Activated B cell treated with CpG ODN at 0.5 μM for 24 hours (primary cell): ENCODE measurements at regions not wholly inside any gene's neighbourhood (a gene's known extent, or its start where the extent isn't known, plus 50 kb on each side); places are given as distances from the start of the nearest gene placed in this dataset.

ENCODE experiments used
- ATAC-seq: fragments of 200-7000 bp; cut with Tn5 transposase; one replicate; pipeline ENCODE4 v1.10.0; 2021; ENCODE audit warnings: low read depth, mild to moderate bottlenecking, moderate library complexity
- CTCF ChIA-PET: fragments of 350-600 bp; sonication (Branson Sonifier 250); formaldehyde crosslinking; loops from one replicate; lab custom pipeline; 2021; ENCODE audit warnings: antibody characterized with exemption; lab: Charles Lee
- POLR2A ChIA-PET: fragments of 350-600 bp; sonication (Branson Sonifier 250); formaldehyde crosslinking; loops from one replicate; lab custom pipeline; 2021; ENCODE audit warnings: antibody characterized with exemption; lab: Charles Lee
- DNase-seq: peaks from one replicate; pipeline ENCODE4 v3.0.0; 2022
- H3K27ac Mint-ChIP-seq: one replicate; pipeline ENCODE4 v1.8.0; 2020; ENCODE audit warnings: mixed read lengths
- H3K27me3 Mint-ChIP-seq: one replicate; pipeline ENCODE4 v1.8.0; 2021; ENCODE audit warnings: mixed read lengths
- H3K36me3 Mint-ChIP-seq: one replicate; pipeline ENCODE4 v1.8.0; 2021; ENCODE audit warnings: low read depth, mixed read lengths
- H3K4me1 Mint-ChIP-seq: one replicate; pipeline ENCODE4 v1.8.0; 2021; ENCODE audit warnings: mixed read lengths
- H3K4me3 Mint-ChIP-seq: one replicate; pipeline ENCODE4 v1.8.0; 2020; ENCODE audit warnings: mild to moderate bottlenecking, mixed read lengths
- H3K9me3 Mint-ChIP-seq: one replicate; pipeline ENCODE4 v1.8.0; 2020; ENCODE audit warnings: mixed read lengths
- intact Hi-C: fragments of 100-400 bp; cut with micrococcal nuclease; formaldehyde crosslinking; loops from one replicate; pipeline ENCODE4 v1.15.1; 2024
- TF ChIP-seq, protein P1 (sequence below): fragments of 200-600 bp; IDR thresholded peaks from one replicate; pipeline ENCODE4 v1.8.0; 2022; ENCODE audit warnings: antibody characterized with exemption, mild to moderate bottlenecking

GRCh38 chr6:4614637-4615036 lies 161.6 kb upstream of the CDYL start:
- Mint-ChIP-seq H3K4me1 (peaks cover 3% of the 10 kb centered on the region), H3K27ac (no peak overlapping the region), H3K36me3 (no peaks in the 10 kb centered on the region), H3K27me3 (peaks cover 7% of the 10 kb centered on the region), H3K9me3 (peaks cover 5% of the 10 kb centered on the region), H3K4me3 (no peak overlapping the region)
- ATAC-seq (no peak), DNase-seq (no peak)
- POLR2A ChIA-PET = interaction anchor here (0.7 kb wide), 1 partner anchor 503 kb away, joined by 7 read pairs; no protein-coding TSS in a partner anchor
- intact Hi-C loops = no loop called here
- CTCF ChIA-PET = no interaction called here
- TF ChIP-seq, protein P1, sequence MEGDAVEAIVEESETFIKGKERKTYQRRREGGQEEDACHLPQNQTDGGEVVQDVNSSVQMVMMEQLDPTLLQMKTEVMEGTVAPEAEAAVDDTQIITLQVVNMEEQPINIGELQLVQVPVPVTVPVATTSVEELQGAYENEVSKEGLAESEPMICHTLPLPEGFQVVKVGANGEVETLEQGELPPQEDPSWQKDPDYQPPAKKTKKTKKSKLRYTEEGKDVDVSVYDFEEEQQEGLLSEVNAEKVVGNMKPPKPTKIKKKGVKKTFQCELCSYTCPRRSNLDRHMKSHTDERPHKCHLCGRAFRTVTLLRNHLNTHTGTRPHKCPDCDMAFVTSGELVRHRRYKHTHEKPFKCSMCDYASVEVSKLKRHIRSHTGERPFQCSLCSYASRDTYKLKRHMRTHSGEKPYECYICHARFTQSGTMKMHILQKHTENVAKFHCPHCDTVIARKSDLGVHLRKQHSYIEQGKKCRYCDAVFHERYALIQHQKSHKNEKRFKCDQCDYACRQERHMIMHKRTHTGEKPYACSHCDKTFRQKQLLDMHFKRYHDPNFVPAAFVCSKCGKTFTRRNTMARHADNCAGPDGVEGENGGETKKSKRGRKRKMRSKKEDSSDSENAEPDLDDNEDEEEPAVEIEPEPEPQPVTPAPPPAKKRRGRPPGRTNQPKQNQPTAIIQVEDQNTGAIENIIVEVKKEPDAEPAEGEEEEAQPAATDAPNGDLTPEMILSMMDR = no peak

GRCh38 chr6:4613795-4614194 lies 162.4 kb upstream of the CDYL start:
- Mint-ChIP-seq H3K4me1 (peaks cover 3% of the 10 kb centered on the region), H3K27me3 (peaks cover 12% of the 10 kb centered on the region), H3K4me3 (no peak overlapping the region), H3K9me3 (peaks cover 5% of the 10 kb centered on the region), H3K36me3 (no peaks in the 10 kb centered on the region), H3K27ac (no peak overlapping the region)
- TF ChIP-seq, protein P1 = no peak
- ChIA-PET CTCF (no interaction called here), POLR2A (no interaction called here)
- intact Hi-C loops = no loop called here
- no peak for ATAC-seq
- DNase-seq = no peak

DNA sequence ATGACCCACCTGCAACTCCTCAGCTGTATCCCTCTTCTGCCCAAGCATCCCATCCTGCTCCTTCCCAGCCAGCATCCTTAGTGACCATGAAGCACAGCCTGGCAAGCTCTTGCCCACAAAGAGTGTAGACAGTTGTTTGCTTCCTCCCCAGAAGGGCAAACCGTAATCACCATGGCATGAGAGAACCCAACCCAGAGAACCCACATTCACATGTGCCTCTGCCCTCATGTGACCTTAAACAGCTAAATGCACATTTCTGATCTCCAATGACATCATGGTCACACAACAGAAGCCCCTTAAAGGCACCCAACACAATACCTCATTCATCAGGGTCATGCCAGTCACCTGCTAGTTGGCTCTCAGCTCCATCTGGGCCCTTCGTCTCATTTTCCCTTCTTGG lies 162.8 kb upstream of the CDYL start:
- Mint-ChIP-seq H3K4me3 (no peak overlapping the region), H3K4me1 (peaks cover 3% of the 10 kb centered on the region), H3K27me3 (peaks cover 14% of the 10 kb centered on the region), H3K27ac (no peak overlapping the region), H3K9me3 (peaks cover 5% of the 10 kb centered on the region), H3K36me3 (no peaks in the 10 kb centered on the region)
- CTCF ChIA-PET = no interaction called here
- POLR2A ChIA-PET = no interaction called here
- DNase-seq = no peak
- ATAC-seq = no peak
- TF ChIP-seq, protein P1 = no peak
- intact Hi-C loops = no loop called here

GRCh38 chr6:4612636-4613171 lies 163.5 kb upstream of the CDYL start:
- ChIA-PET CTCF (no interaction called here), POLR2A (no interaction called here)
- Mint-ChIP-seq H3K36me3 (no peaks in the 10 kb centered on the region), H3K9me3 (peaks cover 5% of the 10 kb centered on the region), H3K27me3 (peaks cover 17% of the 10 kb centered on the region), H3K4me1 (peaks cover 7% of the 10 kb centered on the region), H3K27ac (no peak overlapping the region), H3K4me3 (no peak overlapping the region)
- no peak for ATAC-seq
- TF ChIP-seq, protein P1 = no peak
- DNase-seq = no peak
- intact Hi-C loops = no loop called here

- no peak overlapping the region for H3K4me3 Mint-ChIP-seq
- peaks cover 5% of the 10 kb centered on the region for H3K9me3 Mint-ChIP-seq
- CTCF ChIA-PET = no interaction called here
- no peaks in the 10 kb centered on the region for H3K36me3 Mint-ChIP-seq
- no peak for DNase-seq
- H3K27ac Mint-ChIP-seq = no peak overlapping the region
- intact Hi-C loops = no loop called here
- POLR2A ChIA-PET = no interaction called here
- TF ChIP-seq, protein P1 = no peak
- ATAC-seq = no peak
- peaks cover 23% of the 10 kb centered on the region for H3K27me3 Mint-ChIP-seq
- peaks cover 7% of the 10 kb centered on the region for H3K4me1 Mint-ChIP-seq
These were observed 164.6 kb upstream of the CDYL start for GRCh38 chr6:4611429-4612129.
